Hepatocyte (in vitro differentiated cells): ENCODE measurements at regions not wholly inside any gene's neighbourhood (a gene's known extent, or its start where the extent isn't known, plus 50 kb on each side); places are given as distances from the start of the nearest gene placed in this dataset.
"Not testable (repeated sequence)": the region's sequence is repeated elsewhere in the genome, so short reads cannot be mapped to it uniquely, and the experiment has no call there.

Experiments
- DNase-seq: peaks from one replicate; pipeline ENCODE4 v3.0.0-alpha.2; 2016; ENCODE audit warnings: low spot score
- H2AFZ ChIP-seq: fragments of 200-600 bp; sonication (generic); 2 replicates; pipeline ENCODE4 v1.6.0; 2016; ENCODE audit warnings: antibody characterized with exemption, mild to moderate bottlenecking
- H3K27ac ChIP-seq: fragments of 200-600 bp; sonication (generic); 2 replicates; pipeline ENCODE4 v1.5.1; 2016; ENCODE audit warnings: mild to moderate bottlenecking
- H3K27me3 ChIP-seq: fragments of 200-600 bp; sonication (generic); 2 replicates; pipeline ENCODE4 v1.6.1; 2016
- H3K36me3 ChIP-seq: fragments of 200-600 bp; sonication (generic); replicated peaks from 2 replicates; pipeline ENCODE4 v1.5.1; 2016; ENCODE audit warnings: low read depth; ENCODE audit not compliant: insufficient read depth
- H3K4me1 ChIP-seq: fragments of 200-600 bp; sonication (generic); 2 replicates; pipeline ENCODE4 v1.5.1; 2016; ENCODE audit warnings: mild to moderate bottlenecking, moderate library complexity; ENCODE audit not compliant: insufficient read depth
- H3K4me2 ChIP-seq: fragments of 200-600 bp; sonication (generic); 2 replicates; pipeline ENCODE4 v1.6.0; 2016
- H3K4me3 ChIP-seq: fragments of 200-600 bp; sonication (generic); 2 replicates; pipeline ENCODE4 v1.5.1; 2016; ENCODE audit warnings: mild to moderate bottlenecking
- H3K79me2 ChIP-seq: fragments of 200-600 bp; sonication (generic); 2 replicates; pipeline ENCODE4 v1.6.0; 2017; ENCODE audit warnings: mild to moderate bottlenecking
- H3K9me2 ChIP-seq: fragments of 200-600 bp; sonication (generic); replicated peaks from 2 replicates; pipeline ENCODE4 v1.6.0; 2017; ENCODE audit warnings: mild to moderate bottlenecking; ENCODE audit not compliant: insufficient read depth
- H3K9me3 ChIP-seq: fragments of 200-600 bp; sonication (generic); 2 replicates; pipeline ENCODE4 v1.5.1; 2016; ENCODE audit warnings: low read depth, mild to moderate bottlenecking
- H4K20me1 ChIP-seq: fragments of 200-600 bp; sonication (generic); 2 replicates; pipeline ENCODE4 v1.6.0; 2016; ENCODE audit warnings: mild to moderate bottlenecking; ENCODE audit not compliant: insufficient read depth, poor library complexity, severe bottlenecking
- EZH2 ChIP-seq: fragments of 200-600 bp; sonication (generic); IDR thresholded peaks from 2 replicates; pipeline ENCODE4 v1.6.1; 2016; ENCODE audit warnings: antibody characterized with exemption, mild to moderate bottlenecking, borderline replicate concordance
- EZH2phosphoT487 ChIP-seq: fragments of 200-600 bp; sonication (generic); IDR thresholded peaks from one replicate; pipeline ENCODE4 v1.6.1; 2018; ENCODE audit warnings: antibody characterized with exemption, mild to moderate bottlenecking, low read depth, moderate library complexity; ENCODE audit not compliant: unreplicated experiment, severe bottlenecking
- WGBS: methylation state at CpG from one replicate; pipeline ENCODE4 v1.1.6; 2016; ENCODE audit warnings: low lambda C conversion rate; ENCODE audit errors: missing lambda C conversion rate; 5-methylcytosine and 5-hydroxymethylcytosine counted together
- TF ChIP-seq, protein P1 (sequence below): fragments of 200-600 bp; sonication (generic); IDR thresholded peaks from 2 replicates; pipeline ENCODE4 v1.5.1; 2016; ENCODE audit warnings: antibody characterized with exemption, mild to moderate bottlenecking; ENCODE audit not compliant: poor library complexity

DNA sequence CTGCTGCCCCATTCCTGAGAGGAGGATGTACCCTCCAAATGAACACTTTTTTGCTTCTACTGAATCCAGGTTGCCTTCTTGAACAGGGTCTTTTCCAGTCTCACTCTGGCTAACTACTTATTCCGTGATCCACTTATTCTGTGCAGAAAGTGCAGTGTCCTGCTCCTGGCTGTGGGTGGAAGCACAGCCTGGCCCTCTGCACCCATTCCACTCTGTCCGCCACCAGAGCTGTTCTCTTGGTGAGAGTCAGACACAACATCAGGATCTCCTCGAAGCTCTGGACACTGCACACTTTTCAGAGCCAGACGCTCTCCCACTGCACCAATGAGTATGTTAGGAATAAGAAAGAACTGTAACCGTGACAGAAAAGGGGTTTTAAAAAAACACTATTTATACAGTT lies 174.2 kb downstream of the MCHR2 start:
- Histone ChIP-seq H3K4me2 (no peak overlapping the region), H4K20me1 (no peaks in the 10 kb centered on the region), H3K4me1 (no peaks in the 10 kb centered on the region), H3K4me3 (no peak overlapping the region), H3K27ac (no peak overlapping the region), H3K36me3 (no peaks in the 10 kb centered on the region), H3K9me2 (no peaks in the 10 kb centered on the region), H3K27me3 (no peaks in the 10 kb centered on the region), H3K79me2 (no peaks in the 10 kb centered on the region), H3K9me3 (no peaks in the 10 kb centered on the region), H2AFZ (no peak overlapping the region)
- DNase-seq = no peak
- no peak for TF ChIP-seq EZH2
- no peak for TF ChIP-seq EZH2phosphoT487
- TF ChIP-seq, protein P1, sequence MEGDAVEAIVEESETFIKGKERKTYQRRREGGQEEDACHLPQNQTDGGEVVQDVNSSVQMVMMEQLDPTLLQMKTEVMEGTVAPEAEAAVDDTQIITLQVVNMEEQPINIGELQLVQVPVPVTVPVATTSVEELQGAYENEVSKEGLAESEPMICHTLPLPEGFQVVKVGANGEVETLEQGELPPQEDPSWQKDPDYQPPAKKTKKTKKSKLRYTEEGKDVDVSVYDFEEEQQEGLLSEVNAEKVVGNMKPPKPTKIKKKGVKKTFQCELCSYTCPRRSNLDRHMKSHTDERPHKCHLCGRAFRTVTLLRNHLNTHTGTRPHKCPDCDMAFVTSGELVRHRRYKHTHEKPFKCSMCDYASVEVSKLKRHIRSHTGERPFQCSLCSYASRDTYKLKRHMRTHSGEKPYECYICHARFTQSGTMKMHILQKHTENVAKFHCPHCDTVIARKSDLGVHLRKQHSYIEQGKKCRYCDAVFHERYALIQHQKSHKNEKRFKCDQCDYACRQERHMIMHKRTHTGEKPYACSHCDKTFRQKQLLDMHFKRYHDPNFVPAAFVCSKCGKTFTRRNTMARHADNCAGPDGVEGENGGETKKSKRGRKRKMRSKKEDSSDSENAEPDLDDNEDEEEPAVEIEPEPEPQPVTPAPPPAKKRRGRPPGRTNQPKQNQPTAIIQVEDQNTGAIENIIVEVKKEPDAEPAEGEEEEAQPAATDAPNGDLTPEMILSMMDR = no peak
- 83% methylated on average over 5 of the region's 5 CpGs for WGBS

DNA sequence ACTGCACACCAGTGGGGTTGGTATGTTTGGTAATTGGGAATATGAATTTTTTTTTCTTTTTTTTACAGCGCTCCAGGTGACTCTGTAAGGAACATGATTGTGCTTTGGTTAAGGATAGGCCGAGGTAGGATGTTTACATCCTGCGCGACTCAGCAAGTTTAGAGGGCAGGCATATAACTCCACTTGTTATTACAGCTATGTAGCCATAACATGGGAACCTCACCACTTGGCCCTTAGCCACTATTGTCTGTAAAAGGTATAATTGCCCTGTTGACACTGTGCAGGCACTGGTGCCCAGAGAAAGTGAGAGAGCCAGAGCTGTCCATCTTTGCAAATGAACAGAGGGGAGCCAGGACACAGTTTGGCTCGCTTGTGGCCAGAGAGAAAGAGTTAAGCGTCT lies 172.9 kb downstream of the MCHR2 start:
- no peak overlapping the region for H3K4me2 ChIP-seq
- H3K36me3 ChIP-seq = no peaks in the 10 kb centered on the region
- no peaks in the 10 kb centered on the region for H3K79me2 ChIP-seq
- no peak for DNase-seq
- H3K4me3 ChIP-seq = no peak overlapping the region
- H3K4me1 ChIP-seq = no peaks in the 10 kb centered on the region
- H3K27ac ChIP-seq = no peak overlapping the region
- no peaks in the 10 kb centered on the region for H3K9me2 ChIP-seq
- no peaks in the 10 kb centered on the region for H4K20me1 ChIP-seq
- 76% methylated on average over 6 of the region's 6 CpGs for WGBS
- H3K27me3 ChIP-seq = no peaks in the 10 kb centered on the region
- H3K9me3 ChIP-seq = no peaks in the 10 kb centered on the region
- H2AFZ ChIP-seq = no peak overlapping the region
- TF ChIP-seq EZH2phosphoT487 = no peak
- TF ChIP-seq, protein P1 = no peak
- TF ChIP-seq EZH2 = no peak

DNA sequence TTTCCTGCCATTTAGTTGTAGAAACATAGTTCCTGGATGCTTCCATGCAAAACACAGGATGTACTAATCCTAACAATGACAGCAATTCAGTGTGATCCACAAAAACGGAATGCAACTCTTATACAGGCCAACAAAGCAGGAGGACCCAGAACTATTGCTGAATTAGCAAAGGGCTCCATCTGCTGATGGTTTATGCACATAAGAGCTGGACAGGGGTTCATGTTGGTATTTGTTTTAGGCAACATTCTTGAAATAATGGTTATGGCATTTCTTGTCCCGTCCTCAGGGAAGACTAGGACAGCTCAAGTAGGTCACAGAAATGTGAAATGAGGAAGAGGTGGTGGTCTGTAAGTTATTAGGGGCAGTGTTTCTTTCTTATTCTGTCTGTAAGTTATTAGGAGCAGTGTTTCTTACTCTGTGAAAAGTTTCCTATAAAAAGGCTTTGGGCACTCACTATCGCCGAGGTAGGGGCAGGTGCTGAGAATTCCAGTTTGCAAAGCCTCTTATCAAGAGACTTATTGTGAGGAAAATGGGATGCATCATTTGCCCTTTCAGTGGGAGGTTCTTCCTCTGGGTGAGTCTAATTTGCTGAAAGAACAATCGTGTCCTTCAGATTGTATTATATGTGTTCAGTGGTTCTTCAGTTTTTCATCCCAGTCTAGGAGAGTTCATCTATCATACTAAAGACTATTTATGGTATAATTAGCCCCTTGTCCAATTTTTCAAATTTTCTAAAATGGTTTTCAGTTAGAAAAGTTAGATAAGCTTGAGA lies 171.1 kb downstream of the MCHR2 start:
- Histone ChIP-seq H3K4me2 (peak overlapping the region; percentile 74), H3K9me2 (no peaks in the 10 kb centered on the region), H4K20me1 (no peaks in the 10 kb centered on the region), H3K79me2 (no peaks in the 10 kb centered on the region), H3K4me1 (no peaks in the 10 kb centered on the region), H3K9me3 (no peaks in the 10 kb centered on the region), H3K27me3 (no peaks in the 10 kb centered on the region), H3K27ac (no peak overlapping the region), H2AFZ (peak overlapping the region; percentile 46), H3K4me3 (no peak overlapping the region), H3K36me3 (no peaks in the 10 kb centered on the region)
- DNase-seq = peak; percentile 71
- 19% methylated on average over 5 of the region's 5 CpGs for WGBS
- TF ChIP-seq EZH2phosphoT487 (no peak), EZH2 (no peak)
- TF ChIP-seq, protein P1 = peak; percentile 72

DNA sequence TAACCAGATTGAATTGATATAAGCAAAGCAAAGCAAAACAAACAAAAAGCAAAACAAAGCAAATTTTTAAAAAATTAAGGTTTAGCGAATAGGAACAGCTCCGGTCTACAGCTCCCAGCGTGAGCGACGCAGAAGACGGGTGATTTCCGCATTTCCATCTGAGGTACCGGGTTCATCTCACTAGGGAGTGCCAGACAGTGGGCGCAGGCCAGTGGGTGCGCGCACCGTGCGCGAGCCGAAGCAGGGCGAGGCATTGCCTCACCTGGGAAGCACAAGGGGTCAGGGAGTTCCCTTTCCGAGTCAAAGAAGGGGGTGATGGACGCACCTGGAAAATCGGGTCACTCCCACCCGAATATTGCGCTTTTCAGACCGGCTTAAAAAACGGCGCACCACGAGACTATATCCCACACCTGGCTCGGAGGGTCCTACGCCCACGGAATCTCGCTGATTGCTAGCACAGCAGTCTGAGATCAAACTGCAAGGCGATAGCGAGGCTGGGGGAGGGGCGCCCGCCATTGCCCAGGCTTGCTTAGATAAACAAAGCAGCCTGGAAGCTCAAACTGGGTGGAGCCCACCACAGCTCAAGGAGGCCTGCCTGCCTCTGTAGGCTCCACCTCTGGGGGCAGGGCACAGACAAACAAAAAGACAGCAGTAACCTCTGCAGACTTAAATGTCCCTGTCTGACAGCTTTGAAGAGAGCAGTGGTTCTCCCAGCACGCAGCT lies 170.3 kb downstream of the MCHR2 start:
- H3K36me3 ChIP-seq, H4K20me1 ChIP-seq, H3K27me3 ChIP-seq, H3K79me2 ChIP-seq, H3K9me3 ChIP-seq, H3K27ac ChIP-seq, DNase-seq, H3K4me1 ChIP-seq, H3K9me2 ChIP-seq, H3K4me3 ChIP-seq: not testable (repeated sequence)
- whole genome bisulfite sequencing = 15% methylated on average over 13 of the region's 34 CpGs
- Histone ChIP-seq H2AFZ (peak overlapping the region; percentile 46), H3K4me2 (peak overlapping the region; percentile 74)
